Mesendoderm (in vitro differentiated cells): ENCODE measurements at regions not wholly inside any gene's neighbourhood (a gene's known extent, or its start where the extent isn't known, plus 50 kb on each side); places are given as distances from the start of the nearest gene placed in this dataset.

ENCODE experiments used
- DNase-seq: peaks from one replicate; pipeline ENCODE4 v3.0.0; 2013
- H2AK5ac ChIP-seq: 2 replicates; pipeline ENCODE4 v1.6.1; 2013; ENCODE audit warnings: low read length, inconsistent platforms
- H2BK120ac ChIP-seq: 2 replicates; pipeline ENCODE4 v1.6.1; 2013; ENCODE audit warnings: low read depth, mild to moderate bottlenecking, low read length, moderate library complexity, mixed read lengths
- H2BK15ac ChIP-seq: replicated peaks from 2 replicates; pipeline ENCODE4 v1.6.1; 2013; ENCODE audit warnings: low read depth, mild to moderate bottlenecking, moderate library complexity
- H2BK5ac ChIP-seq: 2 replicates; pipeline ENCODE4 v1.6.1; 2013; ENCODE audit warnings: low read length, inconsistent platforms
- H3K18ac ChIP-seq: 2 replicates; pipeline ENCODE4 v1.6.1; 2013; ENCODE audit warnings: mild to moderate bottlenecking, low read length, mixed read lengths
- H3K23ac ChIP-seq: one replicate; pipeline ENCODE4 v1.6.1; 2013; ENCODE audit warnings: low read length
- H3K27ac ChIP-seq: 2 replicates; pipeline ENCODE4 v1.5.1; 2013; ENCODE audit warnings: low read depth, mild to moderate bottlenecking, inconsistent platforms, low read length, moderate library complexity
- H3K27me3 ChIP-seq: 2 replicates; pipeline ENCODE4 v1.6.1; 2013; ENCODE audit warnings: low read length, control low read depth, mild to moderate bottlenecking, inconsistent platforms; ENCODE audit not compliant: insufficient read depth, poor library complexity
- H3K36me3 ChIP-seq: 2 replicates; pipeline ENCODE4 v1.6.1; 2013; ENCODE audit warnings: low read length, inconsistent platforms; ENCODE audit not compliant: control insufficient read depth, insufficient read depth
- H3K4ac ChIP-seq: one replicate; pipeline ENCODE4 v1.6.1; 2013; ENCODE audit warnings: low read depth, mild to moderate bottlenecking, low read length, moderate library complexity
- H3K4me1 ChIP-seq: 2 replicates; pipeline ENCODE4 v1.6.1; 2013; ENCODE audit warnings: low read depth, low read length, inconsistent platforms; ENCODE audit not compliant: control insufficient read depth
- H3K4me2 ChIP-seq: 2 replicates; pipeline ENCODE4 v1.6.1; 2013; ENCODE audit warnings: low read length
- H3K4me3 ChIP-seq: 2 replicates; pipeline ENCODE4 v1.5.1; 2013; ENCODE audit warnings: mild to moderate bottlenecking, low read length
- H3K56ac ChIP-seq: one replicate; pipeline ENCODE4 v1.6.1; 2013; ENCODE audit warnings: low read length
- H3K79me1 ChIP-seq: 2 replicates; pipeline ENCODE4 v1.6.1; 2013; ENCODE audit warnings: low read length, inconsistent platforms
- H3K79me2 ChIP-seq: 2 replicates; pipeline ENCODE4 v1.6.1; 2013; ENCODE audit warnings: mild to moderate bottlenecking, low read length; ENCODE audit not compliant: control insufficient read depth, insufficient read depth
- H3K9ac ChIP-seq: 2 replicates; pipeline ENCODE4 v1.6.1; 2013; ENCODE audit warnings: low read length, inconsistent platforms
- H4K5ac ChIP-seq: one replicate; pipeline ENCODE4 v1.6.1; 2013; ENCODE audit warnings: low read length
- H4K8ac ChIP-seq: one replicate; pipeline ENCODE4 v1.6.1; 2013; ENCODE audit warnings: low read depth, mild to moderate bottlenecking, control low read depth, low read length, moderate library complexity
- WGBS: extraction: QIAGEN DNeasy Blood & Tissue Kit; methylation state at CpG from one replicate; pipeline ENCODE4 v1.1.7; 2013; ENCODE audit warnings: low lambda C conversion rate, missing lambda C conversion rate; ENCODE audit not compliant: insufficient coverage; ENCODE audit errors: extremely low coverage; 5-methylcytosine and 5-hydroxymethylcytosine counted together

DNA sequence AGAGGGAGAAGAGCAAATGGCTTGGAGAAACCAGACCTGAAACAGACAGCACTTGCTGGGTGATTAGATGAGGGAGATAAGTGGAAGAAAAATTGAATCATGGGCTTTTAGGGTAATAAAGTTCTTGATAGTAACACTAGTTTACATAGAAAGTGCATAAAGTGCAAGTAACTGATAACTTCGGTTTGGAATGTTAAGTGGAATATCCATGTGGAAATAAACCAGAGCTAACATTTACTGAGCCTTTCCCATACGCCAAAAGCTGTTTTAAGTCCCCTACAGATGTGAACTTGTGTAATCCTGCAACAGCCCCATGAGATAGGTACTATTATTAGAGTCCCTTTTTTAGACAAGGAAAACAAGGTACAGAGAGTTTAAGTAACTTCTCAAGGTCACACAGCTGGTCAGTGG lies 77.1 kb upstream of the NUDT4 start:
- H3K79me1 ChIP-seq: no peaks in the 10 kb centered on the region
- no peak overlapping the region for H3K4ac ChIP-seq
- H3K56ac ChIP-seq: no peak overlapping the region
- no peak overlapping the region for H2BK15ac ChIP-seq
- no peaks in the 10 kb centered on the region for H3K36me3 ChIP-seq
- H3K4me3 ChIP-seq: no peak overlapping the region
- no peak overlapping the region for H3K27ac ChIP-seq
- no peak overlapping the region for H3K23ac ChIP-seq
- H3K27me3 ChIP-seq: no peaks in the 10 kb centered on the region
- no peak overlapping the region for H2BK5ac ChIP-seq
- no peak overlapping the region for H2BK120ac ChIP-seq
- H4K8ac ChIP-seq: no peak overlapping the region
- no peak for DNase-seq
- no CpG with 5 or more reads among the region's 2 CpGs for WGBS
- H3K18ac ChIP-seq: no peak overlapping the region
- H4K5ac ChIP-seq: no peak overlapping the region
- no peaks in the 10 kb centered on the region for H3K79me2 ChIP-seq
- no peak overlapping the region for H3K9ac ChIP-seq
- no peak overlapping the region for H2AK5ac ChIP-seq
- no peak overlapping the region for H3K4me2 ChIP-seq
- peaks cover 2% of the 10 kb centered on the region for H3K4me1 ChIP-seq

DNA sequence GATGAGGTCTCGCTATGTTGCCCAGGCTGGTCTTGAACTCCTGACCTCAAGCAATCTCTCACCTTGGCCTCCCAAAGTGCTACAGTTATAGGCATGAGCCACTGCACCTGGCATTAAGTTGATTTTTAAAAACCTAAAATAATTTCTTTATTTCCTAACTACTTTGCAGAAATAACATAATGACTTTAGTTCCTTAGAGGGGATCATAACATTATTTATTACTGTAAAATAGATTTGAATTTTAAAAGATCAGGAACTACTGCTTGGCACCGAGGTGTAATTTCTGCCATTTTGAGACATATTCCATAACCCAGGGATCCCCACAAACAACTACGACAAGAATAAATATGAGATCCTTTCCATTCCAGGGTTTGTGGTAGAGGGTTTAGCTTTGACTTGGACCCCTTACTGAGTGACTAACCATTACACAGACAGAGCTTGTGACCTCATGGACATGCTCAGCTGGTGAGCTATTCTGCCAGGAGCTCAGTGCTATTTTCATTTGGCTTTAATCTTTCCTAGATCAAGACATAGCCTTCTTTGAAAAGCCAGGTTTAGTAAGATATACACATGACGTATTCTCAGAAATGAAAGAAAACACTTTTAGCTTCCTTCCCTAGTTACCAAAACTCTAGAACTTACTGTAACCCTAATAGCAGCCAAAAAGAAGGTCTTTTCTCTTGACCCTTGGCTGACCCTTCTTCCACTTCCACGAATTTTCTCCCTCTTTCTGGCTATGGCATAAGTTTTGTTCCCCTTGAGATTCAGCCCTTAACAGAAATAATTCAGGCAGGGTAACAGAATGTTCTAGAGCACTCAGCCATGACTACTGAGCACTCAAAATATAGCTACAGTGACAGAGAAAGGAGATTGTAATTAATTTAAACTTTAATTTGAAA lies 75.1 kb upstream of the NUDT4 start:
- Histone ChIP-seq H4K8ac (no peak overlapping the region), H3K23ac (no peak overlapping the region), H3K56ac (no peak overlapping the region), H3K79me1 (no peaks in the 10 kb centered on the region), H2BK5ac (no peak overlapping the region), H3K18ac (no peak overlapping the region), H3K4ac (no peak overlapping the region), H3K4me2 (no peak overlapping the region), H3K4me1 (peaks cover 2% of the 10 kb centered on the region), H3K27ac (no peak overlapping the region), H2BK120ac (no peak overlapping the region), H2BK15ac (no peak overlapping the region), H3K4me3 (no peak overlapping the region), H3K79me2 (no peaks in the 10 kb centered on the region), H3K36me3 (no peaks in the 10 kb centered on the region), H3K9ac (no peak overlapping the region), H3K27me3 (no peaks in the 10 kb centered on the region), H2AK5ac (no peak overlapping the region), H4K5ac (no peak overlapping the region)
- DNase-seq: no peak
- WGBS: no CpG with 5 or more reads among the region's 5 CpGs

DNA sequence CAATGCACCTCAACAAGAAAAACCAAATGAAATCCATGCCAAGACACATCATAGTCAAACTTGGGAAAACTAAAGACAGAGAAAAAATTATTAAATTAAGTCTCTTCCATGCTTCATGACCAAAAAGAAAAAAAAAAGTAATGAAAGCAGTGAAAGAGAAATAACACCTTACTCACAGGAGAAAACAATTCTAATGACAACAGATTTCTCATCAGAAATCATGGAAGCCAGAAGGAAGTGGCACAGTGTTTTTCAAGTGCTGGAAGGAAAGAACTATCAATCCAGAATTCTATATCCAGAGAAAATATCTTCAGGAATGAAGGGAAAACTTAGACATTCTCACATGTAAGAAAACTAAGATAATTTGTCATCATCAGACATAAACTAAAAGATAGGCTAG lies 71.1 kb upstream of the NUDT4 start:
- Histone ChIP-seq H3K79me1 (no peaks in the 10 kb centered on the region), H2BK15ac (no peak overlapping the region), H3K27ac (no peak overlapping the region), H3K18ac (no peak overlapping the region), H3K4me2 (no peak overlapping the region), H4K8ac (no peak overlapping the region), H3K4ac (no peak overlapping the region), H3K4me1 (no peaks in the 10 kb centered on the region), H2BK5ac (no peak overlapping the region), H2BK120ac (no peak overlapping the region), H3K4me3 (no peak overlapping the region), H3K27me3 (no peaks in the 10 kb centered on the region), H3K23ac (no peak overlapping the region), H3K79me2 (no peaks in the 10 kb centered on the region), H3K9ac (no peak overlapping the region), H4K5ac (no peak overlapping the region), H3K36me3 (no peaks in the 10 kb centered on the region), H2AK5ac (no peak overlapping the region), H3K56ac (no peak overlapping the region)
- DNase-seq: no peak

DNA sequence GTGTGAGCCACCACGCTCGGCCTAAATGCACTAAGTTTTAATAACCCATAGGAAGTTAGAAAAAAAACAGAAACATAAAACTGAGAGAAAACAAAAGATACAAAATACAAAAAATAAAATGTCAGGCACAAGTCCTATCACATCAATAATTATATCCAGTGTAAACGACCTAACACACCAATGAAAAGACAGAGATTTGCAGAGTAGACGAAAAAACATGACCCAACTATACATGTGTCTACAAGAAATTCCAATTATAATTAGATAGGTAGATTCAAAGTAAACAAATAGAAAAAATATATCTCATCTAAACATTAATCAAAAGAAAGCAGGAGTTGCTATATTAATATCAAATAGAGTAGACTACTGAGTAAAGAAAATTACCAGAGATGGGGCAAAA lies 69.4 kb upstream of the NUDT4 start:
- Histone ChIP-seq H3K4ac (no peak overlapping the region), H4K5ac (no peak overlapping the region), H3K4me3 (no peak overlapping the region), H3K18ac (no peak overlapping the region), H3K27ac (no peak overlapping the region), H3K79me1 (no peaks in the 10 kb centered on the region), H3K9ac (no peak overlapping the region), H3K4me2 (no peak overlapping the region), H2BK15ac (no peak overlapping the region), H4K8ac (no peak overlapping the region), H3K27me3 (no peaks in the 10 kb centered on the region), H3K56ac (no peak overlapping the region), H3K4me1 (no peaks in the 10 kb centered on the region), H3K36me3 (no peaks in the 10 kb centered on the region), H2AK5ac (no peak overlapping the region), H3K23ac (no peak overlapping the region), H2BK5ac (no peak overlapping the region), H2BK120ac (no peak overlapping the region), H3K79me2 (no peaks in the 10 kb centered on the region)
- no CpG with 5 or more reads among the region's 4 CpGs for WGBS
- DNase-seq: no peak

GRCh38 chr12:93311827-93312226 lies 65.9 kb upstream of the NUDT4 start:
- Histone ChIP-seq H2BK120ac (no peak overlapping the region), H2BK15ac (no peak overlapping the region), H3K79me2 (no peaks in the 10 kb centered on the region), H3K9ac (no peak overlapping the region), H4K5ac (no peak overlapping the region), H3K4ac (no peak overlapping the region), H3K18ac (no peak overlapping the region), H3K56ac (no peak overlapping the region), H3K79me1 (no peaks in the 10 kb centered on the region), H3K4me3 (no peak overlapping the region), H4K8ac (no peak overlapping the region), H3K27ac (no peak overlapping the region), H2AK5ac (no peak overlapping the region), H3K23ac (no peak overlapping the region), H3K4me2 (no peak overlapping the region), H3K36me3 (no peaks in the 10 kb centered on the region), H3K27me3 (no peaks in the 10 kb centered on the region), H2BK5ac (no peak overlapping the region), H3K4me1 (no peaks in the 10 kb centered on the region)
- no peak for DNase-seq
- no CpG with 5 or more reads among the region's 2 CpGs for WGBS

DNA sequence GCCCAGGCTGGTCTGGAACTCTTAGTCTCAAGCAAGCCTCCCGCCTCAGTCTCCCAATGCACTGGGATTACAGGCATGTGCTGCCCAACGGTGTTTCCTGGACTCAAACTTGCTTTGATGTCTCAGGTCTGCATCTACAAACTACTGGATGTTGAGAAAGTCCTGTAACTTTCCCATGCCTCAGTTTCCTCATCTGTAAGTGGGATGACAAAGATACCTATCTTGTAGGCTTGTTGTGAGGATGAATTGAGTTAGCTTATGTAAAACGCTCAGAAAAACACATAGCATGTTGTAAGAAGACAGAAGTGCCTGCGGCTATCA lies 63.6 kb upstream of the NUDT4 start:
- H2BK120ac ChIP-seq: no peak overlapping the region
- DNase-seq: no peak
- no peaks in the 10 kb centered on the region for H3K79me2 ChIP-seq
- H3K79me1 ChIP-seq: no peaks in the 10 kb centered on the region
- no peak overlapping the region for H3K9ac ChIP-seq
- H3K27ac ChIP-seq: no peak overlapping the region
- H2BK5ac ChIP-seq: no peak overlapping the region
- no peak overlapping the region for H2AK5ac ChIP-seq
- no peak overlapping the region for H3K18ac ChIP-seq
- H4K8ac ChIP-seq: no peak overlapping the region
- no peak overlapping the region for H4K5ac ChIP-seq
- H3K23ac ChIP-seq: no peak overlapping the region
- no peaks in the 10 kb centered on the region for H3K27me3 ChIP-seq
- no peaks in the 10 kb centered on the region for H3K36me3 ChIP-seq
- WGBS: no CpG with 5 or more reads among the region's 4 CpGs
- no peak overlapping the region for H3K56ac ChIP-seq
- H3K4me1 ChIP-seq: no peaks in the 10 kb centered on the region
- no peak overlapping the region for H3K4me2 ChIP-seq
- no peak overlapping the region for H3K4me3 ChIP-seq
- no peak overlapping the region for H2BK15ac ChIP-seq
- no peak overlapping the region for H3K4ac ChIP-seq
